GM18873 (cell line): ENCODE measurements at regions not wholly inside any gene's neighbourhood (a gene's known extent, or its start where the extent isn't known, plus 50 kb on each side); places are given as distances from the start of the nearest gene placed in this dataset.

ENCODE experiments used
- ATAC-seq: cut with Tn5 transposase; IDR thresholded peaks from one replicate; pipeline ENCODE4 v1.9.1; 2021; ENCODE audit warnings: mild to moderate bottlenecking, moderate library complexity, moderate number of reproducible peaks; ENCODE audit not compliant: unreplicated experiment, low FRiP score

GRCh38 chr10:130989670-130990232 lies 321.8 kb downstream of the TCERG1L start:
- ATAC-seq = no peak

GRCh38 chr10:130990486-130990885 lies 321.0 kb downstream of the TCERG1L start:
- ATAC-seq = no peak

- ATAC-seq = no peak
Observed at GRCh38 chr10:130992802-130993523, 318.6 kb downstream of the TCERG1L start.

GRCh38 chr10:130993612-130994011 lies 317.9 kb downstream of the TCERG1L start:
- no peak for ATAC-seq

- ATAC-seq = no peak
Observed at GRCh38 chr10:130994191-130994590, 317.3 kb downstream of the TCERG1L start.

- no peak for ATAC-seq
Observed at GRCh38 chr10:130994845-130995244, 316.7 kb downstream of the TCERG1L start.

- no peak for ATAC-seq
Observed at GRCh38 chr10:130997267-130998045, 314.1 kb downstream of the TCERG1L start.

- no peak for ATAC-seq
Observed at GRCh38 chr10:130998046-130998435, 313.5 kb downstream of the TCERG1L start.

- no peak for ATAC-seq
Observed at GRCh38 chr10:130998642-130999041, 312.9 kb downstream of the TCERG1L start.

GRCh38 chr10:130999376-131000202 lies 311.9 kb downstream of the TCERG1L start:
- ATAC-seq = no peak

GRCh38 chr10:131000244-131000643 lies 311.3 kb downstream of the TCERG1L start:
- ATAC-seq = no peak

GRCh38 chr10:131000743-131001142 lies 310.8 kb downstream of the TCERG1L start:
- no peak for ATAC-seq

GRCh38 chr10:131001438-131001837 lies 310.1 kb downstream of the TCERG1L start:
- no peak for ATAC-seq

GRCh38 chr10:131002031-131002861 lies 309.3 kb downstream of the TCERG1L start:
- no peak for ATAC-seq

- no peak for ATAC-seq
Observed at GRCh38 chr10:131003455-131003854, 308.1 kb downstream of the TCERG1L start.

GRCh38 chr10:131004276-131004675 lies 307.2 kb downstream of the TCERG1L start:
- ATAC-seq = no peak

GRCh38 chr10:131006458-131007256 lies 304.9 kb downstream of the TCERG1L start:
- no peak for ATAC-seq

- no peak for ATAC-seq
Observed at GRCh38 chr10:131009791-131010190, 301.7 kb downstream of the TCERG1L start.

- ATAC-seq = no peak
Observed at GRCh38 chr10:131010965-131011575, 300.5 kb downstream of the TCERG1L start.
